HG02610 (cell line): ENCODE measurements at regions not wholly inside any gene's neighbourhood (a gene's known extent, or its start where the extent isn't known, plus 50 kb on each side); places are given as distances from the start of the nearest gene placed in this dataset.

Experiments
- ATAC-seq: cut with Tn5 transposase; IDR thresholded peaks from one replicate; pipeline ENCODE4 v1.9.1; 2021; ENCODE audit warnings: mild to moderate bottlenecking, moderate library complexity; ENCODE audit not compliant: unreplicated experiment

DNA sequence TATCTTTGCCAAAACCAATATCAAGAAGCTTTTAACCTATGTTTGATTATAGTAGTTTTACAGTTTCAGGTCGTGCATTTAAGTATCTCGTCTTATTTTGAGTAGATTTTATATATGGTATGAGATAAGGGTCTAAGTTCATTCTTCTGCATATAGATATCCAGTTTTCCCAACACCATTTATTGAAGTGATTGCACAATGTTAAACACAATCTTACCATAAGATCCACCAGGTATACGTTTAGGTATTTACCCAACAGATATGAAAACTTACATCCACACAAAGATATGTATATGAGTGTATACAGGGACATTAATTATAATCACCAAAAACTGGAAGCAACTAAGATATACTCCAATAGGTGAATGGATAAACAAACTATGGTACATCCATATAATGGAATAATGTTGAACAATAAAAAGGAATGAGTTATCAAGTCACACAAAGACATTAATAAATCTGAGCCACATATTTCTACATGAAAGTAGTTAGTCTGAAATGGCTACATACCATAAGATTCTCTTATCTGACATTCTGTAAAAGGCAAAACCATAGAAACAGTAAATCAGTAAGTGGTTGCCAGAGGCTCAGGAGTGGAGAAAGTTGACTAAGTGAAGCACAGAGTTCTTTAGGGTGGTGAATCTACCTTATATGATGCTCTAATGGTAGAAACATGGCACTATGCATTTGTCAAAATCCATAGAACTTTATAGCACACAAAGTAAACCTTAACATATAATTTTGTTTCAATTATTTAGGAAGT, 222.6 kb downstream of the NUAK1 start:
- no peak for ATAC-seq

DNA sequence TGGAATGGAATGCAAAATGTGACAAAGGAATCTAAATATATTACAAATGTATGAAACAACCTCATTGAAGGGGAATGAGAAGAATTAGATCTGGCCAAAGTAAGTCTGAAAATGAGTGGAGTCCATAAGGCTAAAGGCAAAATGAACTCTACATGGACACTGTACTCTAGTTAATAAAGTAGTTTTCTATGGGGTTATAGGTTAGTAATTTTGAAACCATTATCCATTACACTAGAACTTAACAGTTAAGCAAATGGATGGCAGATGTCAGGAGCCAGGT, 222.1 kb downstream of the NUAK1 start:
- ATAC-seq: no peak

- ATAC-seq: no peak
Observed at GRCh38 chr12:105920161-105920684, 218.5 kb downstream of the NUAK1 start.

DNA sequence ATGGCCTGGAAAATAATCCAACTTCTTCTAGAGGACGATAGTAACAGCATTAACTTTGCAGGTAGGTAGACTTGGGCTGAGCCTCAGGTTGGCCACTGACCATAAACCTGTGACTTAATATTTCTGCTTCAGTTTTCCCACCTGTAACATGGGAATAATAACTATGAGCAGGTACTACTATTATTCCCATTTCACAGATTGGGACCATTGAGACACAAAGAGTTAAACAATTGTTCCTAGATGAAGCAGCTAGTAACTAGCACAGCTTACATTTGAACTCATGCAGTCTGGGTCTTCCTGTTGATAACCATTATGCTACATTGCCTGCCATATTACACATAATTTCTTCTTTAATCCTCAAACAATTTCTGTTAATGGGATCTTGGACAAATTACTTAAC, 217.7 kb downstream of the NUAK1 start:
- no peak for ATAC-seq

- no peak for ATAC-seq
Observed at GRCh38 chr12:105921872-105922669, 216.7 kb downstream of the NUAK1 start.

DNA sequence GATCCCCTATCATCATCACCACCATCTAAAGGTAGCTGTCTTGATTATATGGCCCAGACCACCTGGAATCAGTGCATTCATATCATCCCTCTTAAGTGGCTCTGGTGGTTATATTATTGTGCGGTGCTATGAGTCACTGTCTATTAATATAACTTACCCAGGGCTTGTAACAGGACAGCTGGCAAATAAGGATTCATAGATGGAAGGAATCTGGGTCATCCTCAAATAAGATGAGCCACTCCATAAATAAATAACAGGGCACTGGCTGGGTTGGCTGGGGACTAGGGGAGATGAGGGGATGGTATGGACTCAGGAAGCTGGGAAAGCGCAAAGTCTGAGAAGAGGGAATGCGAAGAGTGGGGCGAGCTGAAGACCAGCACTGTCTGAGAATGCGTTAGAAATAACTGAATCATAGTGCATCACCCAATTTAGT, 216.1 kb downstream of the NUAK1 start:
- no peak for ATAC-seq

DNA sequence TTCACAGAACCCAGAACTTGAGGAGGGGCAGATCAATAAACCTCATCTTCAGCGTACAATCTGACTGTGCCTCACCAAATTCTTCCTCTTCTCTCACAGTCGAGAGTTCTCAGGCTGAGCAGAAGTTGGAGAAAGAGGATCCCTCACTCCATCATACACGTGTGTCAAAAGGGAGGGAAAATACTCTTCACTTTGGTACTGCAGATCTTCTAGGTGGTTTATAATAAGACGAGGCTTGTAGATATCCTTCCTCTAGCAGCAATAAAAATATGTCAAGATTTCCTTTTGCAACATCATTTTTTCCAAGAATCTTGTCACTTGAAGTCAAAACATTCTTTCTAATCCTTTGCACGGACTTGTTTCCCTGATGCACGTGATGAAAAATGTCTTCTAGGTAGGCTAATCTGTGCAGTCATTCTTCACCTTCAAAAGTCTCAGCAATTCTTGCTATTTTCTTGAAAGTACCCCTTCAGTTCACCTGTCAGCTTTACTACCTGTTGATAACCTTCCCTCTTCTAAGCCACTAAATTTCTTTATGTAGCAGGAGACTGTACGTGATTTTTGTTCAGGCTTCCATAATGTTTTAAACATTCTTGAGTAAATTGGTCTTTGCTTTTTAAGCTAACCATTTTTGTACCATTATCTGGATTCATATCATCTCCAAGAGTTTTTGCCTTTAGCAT, 214.1 kb downstream of the NUAK1 start:
- ATAC-seq: no peak

GRCh38 chr12:105927564-105927963, 211.2 kb downstream of the NUAK1 start:
- ATAC-seq: no peak

DNA sequence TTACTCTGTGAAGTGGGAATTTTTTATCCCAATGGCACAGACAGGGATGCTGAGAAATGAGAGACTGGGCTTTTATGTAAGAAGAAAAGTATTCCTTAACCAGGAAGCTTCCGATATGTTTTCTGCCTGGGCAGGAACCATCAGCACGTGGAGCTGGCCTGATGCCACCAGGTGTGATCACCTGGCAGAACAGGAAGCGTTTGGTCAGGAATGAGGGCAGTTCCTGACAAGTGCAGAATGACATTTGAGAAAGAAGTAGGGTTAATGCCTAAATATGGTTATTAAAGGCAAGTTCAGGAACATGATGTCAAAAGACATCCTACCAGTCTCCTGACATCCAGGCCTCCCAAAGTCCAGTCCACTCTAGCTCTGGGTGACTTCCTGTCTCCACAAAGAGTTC, 210.3 kb downstream of the NUAK1 start:
- ATAC-seq: no peak

- no peak for ATAC-seq
Observed at GRCh38 chr12:105929192-105929591, 209.6 kb downstream of the NUAK1 start.

GRCh38 chr12:105930557-105931503, 207.9 kb downstream of the NUAK1 start:
- ATAC-seq: no peak

GRCh38 chr12:105931762-105932570, 206.8 kb downstream of the NUAK1 start:
- ATAC-seq: no peak

GRCh38 chr12:105933671-105934665, 204.8 kb downstream of the NUAK1 start:
- ATAC-seq: no peak

DNA sequence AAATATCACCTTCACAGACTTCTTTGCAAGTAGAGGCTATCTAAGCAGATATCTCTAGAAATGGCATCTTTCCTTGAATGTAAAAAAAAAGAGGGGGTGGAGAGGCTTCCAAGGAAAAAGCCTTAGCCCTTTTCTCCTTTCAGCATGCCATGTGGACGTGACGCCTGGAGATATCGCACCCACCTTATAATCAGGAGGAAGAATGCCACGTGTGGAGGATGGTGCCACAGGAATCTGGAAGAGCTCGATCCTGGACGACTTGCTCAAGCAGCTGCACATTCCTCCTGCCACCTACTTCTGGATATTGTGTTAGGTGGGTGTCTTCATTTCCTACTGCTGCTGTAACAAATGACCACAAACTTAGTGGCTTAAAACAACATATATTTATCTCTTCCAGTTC, 203.6 kb downstream of the NUAK1 start:
- no peak for ATAC-seq

GRCh38 chr12:105935981-105936380, 202.8 kb downstream of the NUAK1 start:
- no peak for ATAC-seq

DNA sequence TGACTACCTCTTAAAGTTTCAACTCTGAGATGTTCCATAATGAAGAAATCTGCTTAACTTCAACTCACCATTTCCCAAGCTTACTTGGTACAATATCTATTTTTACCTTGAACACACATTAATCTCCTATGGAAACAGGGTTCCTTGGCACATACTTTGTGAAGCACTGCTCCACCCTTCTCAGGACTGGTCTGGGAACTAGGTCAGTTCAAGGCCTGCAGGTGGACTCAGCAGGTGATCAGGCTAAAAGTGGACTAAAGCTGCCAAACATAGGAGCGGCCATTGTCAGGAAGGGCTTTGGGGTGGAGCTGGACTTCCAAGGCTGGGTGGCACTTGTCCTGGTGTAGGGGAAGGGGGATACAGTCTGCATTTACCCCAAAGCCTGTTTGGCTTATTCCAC, 202.3 kb downstream of the NUAK1 start:
- ATAC-seq: no peak

- ATAC-seq: no peak
Observed at GRCh38 chr12:105937009-105937408, 201.7 kb downstream of the NUAK1 start.

- ATAC-seq: no peak
Observed at GRCh38 chr12:105939181-105939721, 199.5 kb downstream of the NUAK1 start.
